ENCODE measurements at regions not wholly inside any gene's neighbourhood (a gene's known extent, or its start where the extent isn't known, plus 50 kb on each side); places are given as distances from the start of the nearest gene placed in this dataset.

DNA sequence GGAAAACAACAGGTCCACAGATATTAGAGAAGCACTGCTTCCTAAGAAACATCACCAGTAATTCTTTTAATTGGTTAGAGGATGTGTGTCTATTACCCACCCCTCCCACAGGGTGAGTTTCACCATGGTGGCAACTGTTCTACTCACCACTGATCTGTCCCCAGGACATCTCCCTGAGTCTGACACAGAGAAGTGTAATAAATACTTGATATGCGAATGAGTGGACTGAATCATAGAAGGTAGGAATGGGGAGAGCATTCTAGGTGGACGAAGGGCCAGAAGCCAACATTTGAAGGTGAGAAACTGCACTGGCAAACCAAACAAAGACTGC is 452.7 kb upstream of the PROK2 start:
- Mint-ChIP-seq H3K36me3 (ENCODE audit: low read depth) (no peaks in the 10 kb centered on the region), H3K9me3 (no peaks in the 10 kb centered on the region), H3K4me1 (peaks cover 9% of the 10 kb centered on the region), H3K27me3 (peaks cover 7% of the 10 kb centered on the region), H3K4me3 (no peak overlapping the region), H3K27ac (no peak overlapping the region)
- ATAC-seq (ENCODE audit: low read depth), result no peak
- intact Hi-C loops (cut with micrococcal nuclease), result loop anchor here (10.0 kb wide), 1 partner anchor 53 kb away; no protein-coding TSS in a partner anchor
- no peak for DNase-seq
- TF ChIP-seq, protein P1, sequence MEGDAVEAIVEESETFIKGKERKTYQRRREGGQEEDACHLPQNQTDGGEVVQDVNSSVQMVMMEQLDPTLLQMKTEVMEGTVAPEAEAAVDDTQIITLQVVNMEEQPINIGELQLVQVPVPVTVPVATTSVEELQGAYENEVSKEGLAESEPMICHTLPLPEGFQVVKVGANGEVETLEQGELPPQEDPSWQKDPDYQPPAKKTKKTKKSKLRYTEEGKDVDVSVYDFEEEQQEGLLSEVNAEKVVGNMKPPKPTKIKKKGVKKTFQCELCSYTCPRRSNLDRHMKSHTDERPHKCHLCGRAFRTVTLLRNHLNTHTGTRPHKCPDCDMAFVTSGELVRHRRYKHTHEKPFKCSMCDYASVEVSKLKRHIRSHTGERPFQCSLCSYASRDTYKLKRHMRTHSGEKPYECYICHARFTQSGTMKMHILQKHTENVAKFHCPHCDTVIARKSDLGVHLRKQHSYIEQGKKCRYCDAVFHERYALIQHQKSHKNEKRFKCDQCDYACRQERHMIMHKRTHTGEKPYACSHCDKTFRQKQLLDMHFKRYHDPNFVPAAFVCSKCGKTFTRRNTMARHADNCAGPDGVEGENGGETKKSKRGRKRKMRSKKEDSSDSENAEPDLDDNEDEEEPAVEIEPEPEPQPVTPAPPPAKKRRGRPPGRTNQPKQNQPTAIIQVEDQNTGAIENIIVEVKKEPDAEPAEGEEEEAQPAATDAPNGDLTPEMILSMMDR (IDR thresholded peaks at IDR 0.05), result no peak
- ChIA-PET CTCF (no interaction called here), POLR2A (no interaction called here)

- H3K27ac Mint-ChIP-seq, result no peak overlapping the region
- no peaks in the 10 kb centered on the region for H3K9me3 Mint-ChIP-seq
- ATAC-seq (ENCODE audit: low read depth) (no peak), DNase-seq (no peak)
- POLR2A ChIA-PET, result no interaction called here
- H3K36me3 Mint-ChIP-seq (ENCODE audit: low read depth), result no peaks in the 10 kb centered on the region
- TF ChIP-seq, protein P1 (IDR thresholded peaks at IDR 0.05), result no peak
- no peak overlapping the region for H3K4me3 Mint-ChIP-seq
- H3K4me1 Mint-ChIP-seq, result peaks cover 14% of the 10 kb centered on the region
- intact Hi-C loops (cut with micrococcal nuclease), result loop anchor here (10.0 kb wide), 1 partner anchor 50 kb away; no protein-coding TSS in a partner anchor
- H3K27me3 Mint-ChIP-seq, result peaks cover 10% of the 10 kb centered on the region
- CTCF ChIA-PET, result no interaction called here
Measured at GRCh38 chr3:72234391-72234790, 449.4 kb upstream of the PROK2 start.

GRCh38 chr3:72233571-72233970 is 448.6 kb upstream of the PROK2 start:
- TF ChIP-seq, protein P1 (IDR thresholded peaks at IDR 0.05), result no peak
- ChIA-PET POLR2A (no interaction called here), CTCF (no interaction called here)
- no peak overlapping the region for H3K4me3 Mint-ChIP-seq
- peaks cover 14% of the 10 kb centered on the region for H3K27me3 Mint-ChIP-seq
- H3K4me1 Mint-ChIP-seq, result peaks cover 14% of the 10 kb centered on the region
- no peaks in the 10 kb centered on the region for H3K9me3 Mint-ChIP-seq
- ATAC-seq (ENCODE audit: low read depth) (no peak), DNase-seq (no peak)
- H3K36me3 Mint-ChIP-seq (ENCODE audit: low read depth), result no peaks in the 10 kb centered on the region
- H3K27ac Mint-ChIP-seq, result no peak overlapping the region
- intact Hi-C loops (cut with micrococcal nuclease), result loop anchor here (10.0 kb wide), 1 partner anchor 49 kb away; no protein-coding TSS in a partner anchor

GRCh38 chr3:72232777-72233176 is 447.8 kb upstream of the PROK2 start:
- no peak for DNase-seq
- H3K9me3 Mint-ChIP-seq, result no peaks in the 10 kb centered on the region
- H3K4me1 Mint-ChIP-seq, result peaks cover 15% of the 10 kb centered on the region
- peaks cover 14% of the 10 kb centered on the region for H3K27me3 Mint-ChIP-seq
- TF ChIP-seq, protein P1 (IDR thresholded peaks at IDR 0.05), result no peak
- H3K36me3 Mint-ChIP-seq (ENCODE audit: low read depth), result no peaks in the 10 kb centered on the region
- ChIA-PET POLR2A (no interaction called here), CTCF (no interaction called here)
- no peak overlapping the region for H3K4me3 Mint-ChIP-seq
- intact Hi-C loops (cut with micrococcal nuclease), result loop anchor here (10.0 kb wide), 1 partner anchor 48 kb away; no protein-coding TSS in a partner anchor
- no peak overlapping the region for H3K27ac Mint-ChIP-seq
- no peak for ATAC-seq (ENCODE audit: low read depth)

GRCh38 chr3:72232331-72232730 is 447.4 kb upstream of the PROK2 start:
- Mint-ChIP-seq H3K4me1 (peaks cover 17% of the 10 kb centered on the region), H3K9me3 (no peaks in the 10 kb centered on the region), H3K36me3 (ENCODE audit: low read depth) (no peaks in the 10 kb centered on the region), H3K27me3 (peaks cover 14% of the 10 kb centered on the region), H3K27ac (no peak overlapping the region), H3K4me3 (no peak overlapping the region)
- intact Hi-C loops (cut with micrococcal nuclease), result loop anchor here (10.0 kb wide), 1 partner anchor 48 kb away; no protein-coding TSS in a partner anchor
- TF ChIP-seq, protein P1 (IDR thresholded peaks at IDR 0.05), result no peak
- ChIA-PET CTCF (no interaction called here), POLR2A (no interaction called here)
- DNase-seq (no peak), ATAC-seq (ENCODE audit: low read depth) (no peak)
